ENCODE measurements at regions not wholly inside any gene's neighbourhood (a gene's known extent, or its start where the extent isn't known, plus 50 kb on each side); places are given as distances from the start of the nearest gene placed in this dataset.

- no peak for TF ChIP-seq CTCF (conservative IDR thresholded peaks at IDR 0.05; ENCODE audit: low read length)
- no peak for TF ChIP-seq EZH2phosphoT487 (IDR thresholded peaks at IDR 0.05; ENCODE audit: borderline replicate concordance, low read depth, low read length)
Measured at GRCh38 chr5:125848751-125849150, 574.5 kb upstream of the GRAMD2B start.
